AG09319 (cell line): ENCODE measurements at regions not wholly inside any gene's neighbourhood (a gene's known extent, or its start where the extent isn't known, plus 50 kb on each side); places are given as distances from the start of the nearest gene placed in this dataset.

Source experiments
- DNase-seq: peaks from one replicate; pipeline ENCODE4 v3.0.0-alpha.2; 2010; ENCODE audit warnings: low read depth; ENCODE audit errors: extremely low read depth
- TF ChIP-seq, protein P1 (sequence below): IDR thresholded peaks from 2 replicates; pipeline ENCODE4 v1.5.1; 2011; ENCODE audit warnings: low read depth, mild to moderate bottlenecking, inconsistent platforms, low read length, moderate library complexity

- DNase-seq = no peak
- TF ChIP-seq, protein P1, sequence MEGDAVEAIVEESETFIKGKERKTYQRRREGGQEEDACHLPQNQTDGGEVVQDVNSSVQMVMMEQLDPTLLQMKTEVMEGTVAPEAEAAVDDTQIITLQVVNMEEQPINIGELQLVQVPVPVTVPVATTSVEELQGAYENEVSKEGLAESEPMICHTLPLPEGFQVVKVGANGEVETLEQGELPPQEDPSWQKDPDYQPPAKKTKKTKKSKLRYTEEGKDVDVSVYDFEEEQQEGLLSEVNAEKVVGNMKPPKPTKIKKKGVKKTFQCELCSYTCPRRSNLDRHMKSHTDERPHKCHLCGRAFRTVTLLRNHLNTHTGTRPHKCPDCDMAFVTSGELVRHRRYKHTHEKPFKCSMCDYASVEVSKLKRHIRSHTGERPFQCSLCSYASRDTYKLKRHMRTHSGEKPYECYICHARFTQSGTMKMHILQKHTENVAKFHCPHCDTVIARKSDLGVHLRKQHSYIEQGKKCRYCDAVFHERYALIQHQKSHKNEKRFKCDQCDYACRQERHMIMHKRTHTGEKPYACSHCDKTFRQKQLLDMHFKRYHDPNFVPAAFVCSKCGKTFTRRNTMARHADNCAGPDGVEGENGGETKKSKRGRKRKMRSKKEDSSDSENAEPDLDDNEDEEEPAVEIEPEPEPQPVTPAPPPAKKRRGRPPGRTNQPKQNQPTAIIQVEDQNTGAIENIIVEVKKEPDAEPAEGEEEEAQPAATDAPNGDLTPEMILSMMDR = no peak
Observed at GRCh38 chr2:114213808-114214207, 228.6 kb upstream of the DPP10 start.

- TF ChIP-seq, protein P1 = no peak
- no peak for DNase-seq
Observed at GRCh38 chr2:114218383-114218782, 224.1 kb upstream of the DPP10 start.

DNA sequence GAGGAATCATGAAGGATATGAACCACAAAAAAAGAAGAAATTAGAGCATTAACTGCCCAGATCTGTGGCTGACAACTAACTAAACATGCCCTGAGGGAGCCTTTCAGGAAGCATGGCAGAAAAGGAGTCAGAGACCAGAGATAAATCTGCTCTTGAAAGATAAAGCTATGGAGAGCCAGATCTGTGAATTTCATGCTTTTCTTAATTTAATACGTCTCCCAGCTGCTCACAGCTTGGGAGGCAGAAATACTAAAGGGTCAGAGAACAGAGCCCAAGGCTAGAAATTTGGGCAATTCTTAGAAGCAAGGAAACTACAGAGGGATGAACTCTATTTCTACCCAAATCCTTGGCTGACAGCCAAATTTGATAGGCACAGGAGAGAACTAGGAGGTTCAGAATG lies 223.0 kb upstream of the DPP10 start:
- TF ChIP-seq, protein P1 = no peak
- DNase-seq = no peak

DNA sequence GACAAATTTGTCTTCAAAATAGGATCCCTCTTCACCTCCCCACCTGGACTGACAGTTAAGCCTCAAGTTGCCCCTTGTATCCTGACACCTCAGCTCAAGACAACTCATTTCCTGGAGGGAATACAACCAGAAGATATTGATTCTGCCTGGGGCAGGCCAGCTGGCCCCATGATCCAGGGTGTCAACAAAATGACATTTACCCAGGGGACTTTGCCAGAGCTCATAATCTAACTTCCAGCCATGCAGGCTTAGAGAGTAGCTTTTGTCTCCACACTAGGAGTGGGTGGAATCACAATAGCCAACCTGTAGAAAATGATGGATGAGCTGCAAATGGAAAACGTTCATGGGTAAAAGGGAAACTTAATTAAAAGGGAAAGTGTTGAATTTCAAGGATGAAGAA lies 220.1 kb upstream of the DPP10 start:
- no peak for DNase-seq
- TF ChIP-seq, protein P1 = no peak

DNA sequence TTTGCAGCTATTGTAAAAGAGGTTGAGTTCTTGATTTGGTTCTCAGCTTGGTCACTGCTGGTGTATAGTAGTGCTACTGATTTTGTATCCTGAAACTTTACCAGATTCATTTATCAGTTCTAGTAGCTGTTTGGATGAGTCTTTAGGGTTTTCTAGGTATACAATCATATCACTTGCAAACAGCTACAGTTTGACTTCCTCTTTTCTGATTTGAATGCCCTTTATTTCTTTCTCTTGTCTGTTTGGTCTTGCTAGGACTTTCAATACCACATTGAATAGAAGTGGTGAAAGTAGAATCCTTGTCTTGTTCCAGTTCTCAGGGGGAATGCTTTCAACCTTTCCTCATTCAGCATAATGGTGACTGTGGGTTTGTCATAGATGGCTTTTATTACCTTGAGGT lies 210.5 kb upstream of the DPP10 start:
- no peak for DNase-seq
- TF ChIP-seq, protein P1 = no peak

GRCh38 chr2:114237331-114237730 lies 205.1 kb upstream of the DPP10 start:
- TF ChIP-seq, protein P1 = no peak
- no peak for DNase-seq

DNA sequence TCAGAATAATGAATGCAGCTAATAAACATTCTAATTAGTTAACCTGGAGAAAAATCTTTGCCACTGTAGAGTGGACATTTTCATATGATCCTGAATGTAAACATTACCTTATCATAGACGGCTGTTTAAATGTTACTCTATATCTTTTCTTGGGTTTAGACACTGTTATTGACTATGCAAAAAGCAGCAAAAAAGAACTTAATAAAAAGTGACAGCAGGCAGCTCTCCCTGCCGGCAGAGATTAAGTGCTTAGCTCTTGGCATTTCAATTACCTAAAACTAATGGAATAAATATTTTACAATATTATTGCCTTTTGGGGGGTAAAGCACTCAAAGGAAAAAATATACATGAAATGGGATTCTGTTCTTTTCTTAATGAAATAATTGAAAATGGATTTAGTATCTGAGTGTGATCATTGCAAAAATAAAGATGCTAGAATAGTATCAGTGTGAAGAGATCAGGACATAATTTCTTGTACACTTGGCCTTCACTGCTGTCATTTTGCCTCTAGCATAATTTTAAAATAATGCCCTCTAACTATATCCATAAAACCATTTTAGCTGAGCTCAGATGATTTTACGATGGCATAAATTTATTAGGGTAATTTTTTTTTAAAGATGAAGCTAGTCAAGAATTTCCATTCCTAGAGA lies 203.4 kb upstream of the DPP10 start:
- no peak for DNase-seq
- TF ChIP-seq, protein P1 = no peak
